Endothelial cell of umbilical vein (primary cell): ENCODE measurements at regions not wholly inside any gene's neighbourhood (a gene's known extent, or its start where the extent isn't known, plus 50 kb on each side); places are given as distances from the start of the nearest gene placed in this dataset.
"Not testable (repeated sequence)": the region's sequence is repeated elsewhere in the genome, so short reads cannot be mapped to it uniquely, and the experiment has no call there.

Experiments
- BruUV-seq: library from RNA; stranded (reverse); fragments of 400-500 nt; replicated peaks from 2 replicates; lab custom pipeline; 2021; lab: Mats Ljungman, UMichigan
- CTCF ChIA-PET: fragments of 300-600, 350-600 bp; sonication (Branson Sonifier 250); formaldehyde crosslinking; loops from one replicate; lab custom pipeline; 2021; ENCODE audit warnings: antibody characterized with exemption, inconsistent platforms; lab: Charles Lee
- POLR2A ChIA-PET: fragments of 300-600, 350-600 bp; sonication (Branson Sonifier 250); formaldehyde crosslinking; loops from one replicate; lab custom pipeline; 2021; ENCODE audit warnings: antibody characterized with exemption, inconsistent platforms; lab: Charles Lee
- DNase-seq: peaks from one replicate; pipeline ENCODE4 v3.0.0-alpha.2; 2011; ENCODE audit warnings: low read depth, low spot score
- FAIRE-seq: peaks from 2 replicates; lab custom pipeline; 2011; peaks lifted over from hg19 to GRCh38; lab: Jason Lieb, UNC
- H2AFZ ChIP-seq: 2 replicates; pipeline ENCODE4 v1.6.0; 2012; ENCODE audit warnings: low read depth, low read length, control low read depth, inconsistent platforms
- H3K27ac ChIP-seq: 2 replicates; pipeline ENCODE4 v1.5.1; 2011; ENCODE audit warnings: low read depth, mild to moderate bottlenecking, control low read depth, low read length, moderate library complexity; ENCODE audit not compliant: insufficient read depth
- H3K27me3 ChIP-seq, 2 experiments: 2 replicates each; pipeline versions ENCODE4 v1.6.0 to v1.6.1; 2011; ENCODE audit warnings: low read length in 2 of 2, mixed read lengths in 1 of 2; ENCODE audit not compliant: control insufficient read depth in 2 of 2, insufficient read depth in 2 of 2
- H3K36me3 ChIP-seq, 2 experiments: 2 replicates in 1 of 2; 3 replicates in 1 of 2; pipeline ENCODE4 v1.5.1; 2011; ENCODE audit warnings: low read length in 2 of 2, mild to moderate bottlenecking in 1 of 2, moderate library complexity in 1 of 2; ENCODE audit not compliant: control insufficient read depth in 2 of 2, insufficient read depth in 2 of 2; ENCODE audit errors: extremely low read depth in 1 of 2
- H3K4me1 ChIP-seq: 3 replicates; pipeline ENCODE4 v1.5.1; 2011; ENCODE audit warnings: mild to moderate bottlenecking, low read length; ENCODE audit not compliant: control insufficient read depth, insufficient read depth; ENCODE audit errors: extremely low read depth
- H3K4me2 ChIP-seq: 2 replicates; pipeline ENCODE4 v1.6.1; 2011; ENCODE audit warnings: low read length, control low read depth, mixed read lengths; ENCODE audit not compliant: insufficient read depth
- H3K4me3 ChIP-seq, 3 experiments: fragments of 200-600 bp in 1 of 3; sonication (generic), shearing (Covaris generic) in 1 of 3; replicated peaks in 1 of 3; 2 replicates each; pipeline ENCODE4 v1.5.1; 2011 to 2016; ENCODE audit warnings: control low read depth in 3 of 3, low read length in 3 of 3, mild to moderate bottlenecking in 2 of 3, inconsistent platforms in 1 of 3, low read depth in 1 of 3, moderate library complexity in 1 of 3; ENCODE audit not compliant: insufficient read depth in 1 of 3
- H3K79me2 ChIP-seq: 2 replicates; pipeline ENCODE4 v1.6.0; 2012; ENCODE audit warnings: low read length, inconsistent platforms; ENCODE audit not compliant: control insufficient read depth, insufficient read depth
- H3K9ac ChIP-seq: replicated peaks from 2 replicates; pipeline ENCODE3; 2011; ENCODE audit warnings: low read length, control low read depth; ENCODE audit not compliant: insufficient read depth; ENCODE audit errors: extremely low read depth
- H3K9me1 ChIP-seq: replicated peaks from 3 replicates; pipeline ENCODE4 v1.6.0; 2011; ENCODE audit warnings: mild to moderate bottlenecking, low read length; ENCODE audit not compliant: control insufficient read depth, insufficient read depth; ENCODE audit errors: extremely low read depth
- H3K9me3 ChIP-seq: replicated peaks from 2 replicates; pipeline ENCODE4 v1.5.1; 2012; ENCODE audit warnings: low read length, inconsistent platforms; ENCODE audit not compliant: control insufficient read depth, insufficient read depth
- H4K20me1 ChIP-seq: replicated peaks from 2 replicates; pipeline ENCODE3; 2011; ENCODE audit warnings: mild to moderate bottlenecking, low read length; ENCODE audit not compliant: control insufficient read depth, insufficient read depth; ENCODE audit errors: extremely low read depth
- CTCF ChIP-seq, 2 donors: IDR thresholded peaks; 1 replicate in 1 of 2; 2 replicates in 1 of 2; pipeline ENCODE4 v1.5.1; 2011; ENCODE audit warnings: low read length in 2 of 2, mild to moderate bottlenecking in 2 of 2, moderate library complexity in 2 of 2, control low read depth in 1 of 2, inconsistent platforms in 1 of 2, low read depth in 1 of 2; ENCODE audit not compliant: insufficient read depth in 1 of 2; ENCODE audit errors: extremely low read depth in 1 of 2
- EZH2 ChIP-seq: IDR thresholded peaks from 2 replicates; pipeline ENCODE4 v1.6.1; 2012; ENCODE audit warnings: borderline replicate concordance, low read depth, mild to moderate bottlenecking, moderate library complexity, low read length, inconsistent platforms; ENCODE audit not compliant: severe bottlenecking
- FOS ChIP-seq: IDR thresholded peaks from 2 replicates; pipeline ENCODE4 v1.6.1; 2011; ENCODE audit warnings: mild to moderate bottlenecking, low read length, moderate library complexity, borderline replicate concordance; ENCODE audit not compliant: insufficient read depth
- GATA2 ChIP-seq: IDR thresholded peaks from 2 replicates; pipeline ENCODE4 v1.7.0; 2011; ENCODE audit warnings: low read depth, mild to moderate bottlenecking, moderate library complexity, mixed read lengths, low read length; ENCODE audit not compliant: insufficient read length, insufficient read depth
- JUN ChIP-seq: IDR thresholded peaks from 2 replicates; pipeline ENCODE4 v1.6.1; 2011; ENCODE audit warnings: borderline replicate concordance, low read depth; ENCODE audit not compliant: insufficient read length, insufficient read depth
- MAX ChIP-seq: IDR thresholded peaks from 2 replicates; pipeline ENCODE4 v1.6.1; 2011; ENCODE audit not compliant: insufficient read depth, insufficient read length
- MYC ChIP-seq: IDR thresholded peaks from one replicate; pipeline ENCODE4 v1.6.1; 2011; ENCODE audit warnings: mild to moderate bottlenecking, low read depth, low read length
- POLR2A ChIP-seq: IDR thresholded peaks from 2 replicates; pipeline ENCODE4 v1.6.1; 2012; ENCODE audit warnings: low read depth, mild to moderate bottlenecking, control low read depth, low read length
- POLR2AphosphoS5 ChIP-seq: IDR thresholded peaks from 2 replicates; pipeline ENCODE4 v1.6.1; 2012; ENCODE audit warnings: low read depth, mild to moderate bottlenecking, control low read depth, low read length, moderate library complexity; ENCODE audit not compliant: insufficient read depth
- dilution Hi-C: fragments of 300-500 bp; cut with MboI; formaldehyde crosslinking; loops from one replicate; pipeline ENCODE4 v1.15.0; 2019; ENCODE audit warnings: low sequenced_read_pairs; ENCODE audit not compliant: extremely low pct_ligation_motif_present
- intact Hi-C: fragments of 100-400 bp; cut with micrococcal nuclease; formaldehyde crosslinking; loops from one replicate; pipeline ENCODE4 v1.10.0; 2022

DNA sequence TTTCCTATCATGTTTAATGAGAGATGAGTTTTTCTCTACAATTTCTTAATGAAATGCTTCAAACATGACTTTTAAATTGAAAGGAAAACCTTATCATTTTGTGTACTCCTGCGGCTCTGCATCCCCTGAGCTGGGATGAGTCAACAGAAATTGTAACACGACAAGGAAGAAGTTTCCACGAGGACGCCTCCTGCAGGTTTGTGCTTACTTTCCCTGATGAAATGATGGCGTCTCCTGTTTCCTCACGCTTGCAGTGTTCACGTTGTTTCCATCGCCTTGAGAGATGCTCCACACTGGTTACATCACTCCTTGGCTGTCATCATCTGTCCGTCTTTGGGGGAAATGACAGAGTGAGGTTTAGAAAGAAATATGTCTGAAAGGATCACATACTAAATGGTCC is 233.7 kb upstream of the ZFP64 start:
- H2AFZ ChIP-seq = no peak overlapping the region
- no peak overlapping the region for H3K4me2 ChIP-seq
- no peaks in the 10 kb centered on the region for H3K9me1 ChIP-seq
- FAIRE-seq = no peak
- dilution Hi-C loops (no loop called here), intact Hi-C loops (loop anchor here (2.0 kb wide), 1 partner anchor 68 kb away; no protein-coding TSS in a partner anchor)
- CTCF ChIA-PET = interaction anchor here (1.1 kb wide), 1 partner anchor 16 kb away, joined by 3 read pairs; no protein-coding TSS in a partner anchor
- H3K79me2 ChIP-seq = no peaks in the 10 kb centered on the region
- H3K9me3 ChIP-seq = no peaks in the 10 kb centered on the region
- H3K27me3 ChIP-seq = no peaks in the 10 kb centered on the region
- no peaks in the 10 kb centered on the region for H3K36me3 ChIP-seq
- TF ChIP-seq GATA2 (no peak), MAX (no peak), FOS (no peak), CTCF (IDR thresholded peaks at IDR 0.05; ENCODE audit: extremely low read depth in 1 of 2, insufficient read depth in 1 of 2, low read depth in 1 of 2, low read length in 2 of 2) (no peak), POLR2AphosphoS5 (no peak), MYC (no peak), POLR2A (no peak), JUN (no peak), EZH2 (no peak)
- H3K4me1 ChIP-seq = no peaks in the 10 kb centered on the region
- H4K20me1 ChIP-seq = no peaks in the 10 kb centered on the region
- BruUV-seq = no TSS peak
- DNase-seq = no peak
- H3K9ac ChIP-seq = no peak overlapping the region
- POLR2A ChIA-PET = no interaction called here
- no peak overlapping the region for H3K4me3 ChIP-seq
- no peak overlapping the region for H3K27ac ChIP-seq

GRCh38 chr20:52424357-52424942 is 232.9 kb upstream of the ZFP64 start:
- dilution Hi-C loops, BruUV-seq, H3K9ac ChIP-seq, H3K4me2 ChIP-seq, H3K4me3 ChIP-seq, H4K20me1 ChIP-seq, FAIRE-seq, H3K27ac ChIP-seq, H3K9me1 ChIP-seq, H3K79me2 ChIP-seq, H3K36me3 ChIP-seq, DNase-seq, POLR2A ChIA-PET, H3K4me1 ChIP-seq, H3K9me3 ChIP-seq, H3K27me3 ChIP-seq, H2AFZ ChIP-seq: not testable (repeated sequence)
- CTCF ChIA-PET = interaction anchor here (0.6 kb wide), 1 partner anchor 107 kb away, joined by 3 read pairs; no protein-coding TSS in a partner anchor
- intact Hi-C loops = loop anchor here (2.0 kb wide), 1 partner anchor 68 kb away; no protein-coding TSS in a partner anchor
